ENCODE measurements at regions not wholly inside any gene's neighbourhood (a gene's known extent, or its start where the extent isn't known, plus 50 kb on each side); places are given as distances from the start of the nearest gene placed in this dataset.
"Not testable (repeated sequence)": the region's sequence is repeated elsewhere in the genome, so short reads cannot be mapped to it uniquely, and the experiment has no call there.

- no peak for TF ChIP-seq JUND (IDR thresholded peaks at IDR 0.05; ENCODE audit: low read depth)
- peak in 1 of 2 experiments; percentile 10 for DNase-seq (ENCODE audit: low read depth in 1 of 2, low spot score in 1 of 2)
- in situ Hi-C loops (cut with HindIII; ENCODE audit: low pct_unique_long_range_greater_than_20kb, low sequenced_read_pairs): no loop called here
These were observed 114.1 kb downstream of the GXYLT1 start for GRCh38 chr12:42030588-42030987.

- no peak for TF ChIP-seq JUND (IDR thresholded peaks at IDR 0.05; ENCODE audit: low read depth)
- no peak for DNase-seq (ENCODE audit: low read depth in 1 of 2, low spot score in 1 of 2)
- in situ Hi-C loops (cut with HindIII; ENCODE audit: low pct_unique_long_range_greater_than_20kb, low sequenced_read_pairs): no loop called here
These were observed 117.1 kb downstream of the GXYLT1 start for GRCh38 chr12:42027546-42027945.

- no peak for TF ChIP-seq JUND (IDR thresholded peaks at IDR 0.05; ENCODE audit: low read depth)
- no peak for DNase-seq (ENCODE audit: low read depth in 1 of 2, low spot score in 1 of 2)
- in situ Hi-C loops (cut with HindIII; ENCODE audit: low pct_unique_long_range_greater_than_20kb, low sequenced_read_pairs): no loop called here
These were observed 120.2 kb downstream of the GXYLT1 start for GRCh38 chr12:42024495-42024830.

GRCh38 chr12:42023733-42024494 lies 120.8 kb downstream of the GXYLT1 start:
- DNase-seq (ENCODE audit: low read depth in 1 of 2, low spot score in 1 of 2): peak; percentile 57 to 81
- no peak for TF ChIP-seq JUND (IDR thresholded peaks at IDR 0.05; ENCODE audit: low read depth)
- in situ Hi-C loops (cut with HindIII; ENCODE audit: low pct_unique_long_range_greater_than_20kb, low sequenced_read_pairs): no loop called here

GRCh38 chr12:42021937-42022336 lies 122.7 kb downstream of the GXYLT1 start:
- DNase-seq (ENCODE audit: low read depth in 1 of 2, low spot score in 1 of 2); in situ Hi-C loops (cut with HindIII; ENCODE audit: low pct_unique_long_range_greater_than_20kb, low sequenced_read_pairs): not testable (repeated sequence)

- in situ Hi-C loops (cut with HindIII; ENCODE audit: low pct_unique_long_range_greater_than_20kb, low sequenced_read_pairs): no loop called here
- no peak for DNase-seq (ENCODE audit: low read depth in 1 of 2, low spot score in 1 of 2)
- no peak for TF ChIP-seq JUND (IDR thresholded peaks at IDR 0.05; ENCODE audit: low read depth)
These were observed 123.2 kb downstream of the GXYLT1 start for GRCh38 chr12:42021469-42021868.

- in situ Hi-C loops (cut with HindIII; ENCODE audit: low pct_unique_long_range_greater_than_20kb, low sequenced_read_pairs): no loop called here
- TF ChIP-seq JUND (IDR thresholded peaks at IDR 0.05; ENCODE audit: low read depth): no peak
- DNase-seq (ENCODE audit: low read depth in 1 of 2, low spot score in 1 of 2): no peak
These were observed 124.4 kb downstream of the GXYLT1 start for GRCh38 chr12:42020226-42020625.

- no peak for DNase-seq (ENCODE audit: low read depth in 1 of 2, low spot score in 1 of 2)
- no peak for TF ChIP-seq JUND (IDR thresholded peaks at IDR 0.05; ENCODE audit: low read depth)
- in situ Hi-C loops (cut with HindIII; ENCODE audit: low pct_unique_long_range_greater_than_20kb, low sequenced_read_pairs): no loop called here
These were observed 124.9 kb downstream of the GXYLT1 start for GRCh38 chr12:42019746-42020145.

- no peak for TF ChIP-seq JUND (IDR thresholded peaks at IDR 0.05; ENCODE audit: low read depth)
- DNase-seq (ENCODE audit: low read depth in 1 of 2, low spot score in 1 of 2): no peak
- in situ Hi-C loops (cut with HindIII; ENCODE audit: low pct_unique_long_range_greater_than_20kb, low sequenced_read_pairs): no loop called here
These were observed 127.6 kb downstream of the GXYLT1 start for GRCh38 chr12:42017051-42017450.

- DNase-seq (ENCODE audit: low read depth in 1 of 2, low spot score in 1 of 2): no peak
- TF ChIP-seq JUND (IDR thresholded peaks at IDR 0.05; ENCODE audit: low read depth): no peak
- in situ Hi-C loops (cut with HindIII; ENCODE audit: low pct_unique_long_range_greater_than_20kb, low sequenced_read_pairs): no loop called here
These were observed 129.6 kb downstream of the GXYLT1 start for GRCh38 chr12:42015051-42015461.

- in situ Hi-C loops (cut with HindIII; ENCODE audit: low pct_unique_long_range_greater_than_20kb, low sequenced_read_pairs): not testable (repeated sequence)
- DNase-seq (ENCODE audit: low read depth in 1 of 2, low spot score in 1 of 2): peak in 1 of 2 experiments; percentile 38
These were observed 132.2 kb downstream of the GXYLT1 start for GRCh38 chr12:42012501-42012900.

GRCh38 chr12:42010715-42011114 lies 134.0 kb downstream of the GXYLT1 start:
- DNase-seq (ENCODE audit: low read depth in 1 of 2, low spot score in 1 of 2): no peak
- in situ Hi-C loops (cut with HindIII; ENCODE audit: low pct_unique_long_range_greater_than_20kb, low sequenced_read_pairs): no loop called here
- no peak for TF ChIP-seq JUND (IDR thresholded peaks at IDR 0.05; ENCODE audit: low read depth)

- TF ChIP-seq JUND (IDR thresholded peaks at IDR 0.05; ENCODE audit: low read depth): no peak
- DNase-seq (ENCODE audit: low read depth in 1 of 2, low spot score in 1 of 2): no peak
- in situ Hi-C loops (cut with HindIII; ENCODE audit: low pct_unique_long_range_greater_than_20kb, low sequenced_read_pairs): no loop called here
These were observed 134.4 kb downstream of the GXYLT1 start for GRCh38 chr12:42010257-42010656.

GRCh38 chr12:42008996-42009395 lies 135.7 kb downstream of the GXYLT1 start:
- DNase-seq (ENCODE audit: low read depth in 1 of 2, low spot score in 1 of 2): no peak
- TF ChIP-seq JUND (IDR thresholded peaks at IDR 0.05; ENCODE audit: low read depth): no peak
- in situ Hi-C loops (cut with HindIII; ENCODE audit: low pct_unique_long_range_greater_than_20kb, low sequenced_read_pairs): no loop called here
